GM12891 (cell line): ENCODE measurements at regions not wholly inside any gene's neighbourhood (a gene's known extent, or its start where the extent isn't known, plus 50 kb on each side); places are given as distances from the start of the nearest gene placed in this dataset.

Experiments used
- PAX5 ChIP-seq: IDR thresholded peaks from 2 replicates; pipeline ENCODE4 v1.6.1; 2011; ENCODE audit warnings: low read length, moderate library complexity, mild to moderate bottlenecking; ENCODE audit not compliant: insufficient read depth, severe bottlenecking
- POLR2A ChIP-seq: IDR thresholded peaks from 2 replicates; pipeline ENCODE4 v1.6.1; 2011; ENCODE audit warnings: low read depth, low read length, control low read depth
- POLR2AphosphoS5 ChIP-seq: IDR thresholded peaks from 2 replicates; pipeline ENCODE4 v1.6.1; 2011; ENCODE audit warnings: low read depth, low read length, control low read depth
- POU2F2 ChIP-seq: IDR thresholded peaks from 2 replicates; pipeline ENCODE4 v1.6.1; 2011; ENCODE audit warnings: low read depth, mild to moderate bottlenecking, control low read depth, low read length, moderate library complexity
- SPI1 ChIP-seq: IDR thresholded peaks from 2 replicates; pipeline ENCODE4 v1.6.1; 2011; ENCODE audit warnings: low read depth, low read length, control low read depth
- TAF1 ChIP-seq: IDR thresholded peaks from 2 replicates; pipeline ENCODE4 v1.6.1; 2011; ENCODE audit warnings: low read depth, low read length, control low read depth

GRCh38 chr1:59149435-59149834 lies 147.5 kb upstream of the FGGY start:
- TF ChIP-seq POLR2A (no peak), POLR2AphosphoS5 (no peak), TAF1 (no peak), SPI1 (no peak), POU2F2 (no peak), PAX5 (no peak)
